HFFc6 (cell line): ENCODE measurements at regions not wholly inside any gene's neighbourhood (a gene's known extent, or its start where the extent isn't known, plus 50 kb on each side); places are given as distances from the start of the nearest gene placed in this dataset.

Source experiments
- DNase-seq: peaks from one replicate; pipeline ENCODE4 v3.0.0-alpha.2; 2018
- H3K27ac Mint-ChIP-seq: 2 replicates; pipeline ENCODE4 v1.8.0; 2020; ENCODE audit warnings: mild to moderate bottlenecking, mixed read lengths
- H3K27me3 Mint-ChIP-seq: 2 replicates; pipeline ENCODE4 v1.8.0; 2021; ENCODE audit warnings: mild to moderate bottlenecking, moderate library complexity, mixed read lengths; ENCODE audit not compliant: insufficient read depth
- H3K36me3 Mint-ChIP-seq: 2 replicates; pipeline ENCODE4 v1.8.0; 2021; ENCODE audit warnings: low read depth, mixed read lengths
- H3K4me1 Mint-ChIP-seq: 2 replicates; pipeline ENCODE4 v1.8.0; 2020; ENCODE audit warnings: low read depth, mixed read lengths
- H3K4me3 Mint-ChIP-seq: 2 replicates; pipeline ENCODE4 v1.8.0; 2020; ENCODE audit warnings: mild to moderate bottlenecking, moderate library complexity, mixed read lengths
- H3K9me3 Mint-ChIP-seq: 2 replicates; pipeline ENCODE4 v1.8.0; 2020; ENCODE audit warnings: mild to moderate bottlenecking, mixed read lengths
- TF ChIP-seq, protein P1 (sequence below): fragments of 200-600 bp; sonication (generic); IDR thresholded peaks from 2 replicates; pipeline ENCODE4 v1.5.0; 2021; ENCODE audit warnings: antibody characterized with exemption, mild to moderate bottlenecking

DNA sequence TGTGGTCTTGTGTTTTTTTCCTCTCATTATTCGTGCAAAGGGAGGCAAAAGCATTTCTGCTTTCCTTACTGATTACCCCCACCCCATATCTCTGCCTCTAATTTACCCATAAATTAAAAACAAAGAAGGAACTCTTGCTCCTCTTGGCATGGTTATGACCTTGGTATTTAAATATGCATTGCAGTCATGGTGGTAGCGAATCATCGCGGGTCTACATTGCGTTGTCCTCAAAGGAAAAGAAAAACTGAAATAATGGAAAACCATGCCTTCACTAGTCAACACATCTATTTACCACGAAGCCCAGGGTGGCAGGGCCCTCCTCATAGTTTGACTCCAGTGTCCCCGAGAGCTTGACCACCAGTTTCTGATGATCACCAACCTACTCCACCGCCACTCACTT, 126.7 kb upstream of the PARP11 start:
- H3K36me3 Mint-ChIP-seq: no peaks in the 10 kb centered on the region
- no peaks in the 10 kb centered on the region for H3K9me3 Mint-ChIP-seq
- H3K4me1 Mint-ChIP-seq: no peaks in the 10 kb centered on the region
- TF ChIP-seq, protein P1, sequence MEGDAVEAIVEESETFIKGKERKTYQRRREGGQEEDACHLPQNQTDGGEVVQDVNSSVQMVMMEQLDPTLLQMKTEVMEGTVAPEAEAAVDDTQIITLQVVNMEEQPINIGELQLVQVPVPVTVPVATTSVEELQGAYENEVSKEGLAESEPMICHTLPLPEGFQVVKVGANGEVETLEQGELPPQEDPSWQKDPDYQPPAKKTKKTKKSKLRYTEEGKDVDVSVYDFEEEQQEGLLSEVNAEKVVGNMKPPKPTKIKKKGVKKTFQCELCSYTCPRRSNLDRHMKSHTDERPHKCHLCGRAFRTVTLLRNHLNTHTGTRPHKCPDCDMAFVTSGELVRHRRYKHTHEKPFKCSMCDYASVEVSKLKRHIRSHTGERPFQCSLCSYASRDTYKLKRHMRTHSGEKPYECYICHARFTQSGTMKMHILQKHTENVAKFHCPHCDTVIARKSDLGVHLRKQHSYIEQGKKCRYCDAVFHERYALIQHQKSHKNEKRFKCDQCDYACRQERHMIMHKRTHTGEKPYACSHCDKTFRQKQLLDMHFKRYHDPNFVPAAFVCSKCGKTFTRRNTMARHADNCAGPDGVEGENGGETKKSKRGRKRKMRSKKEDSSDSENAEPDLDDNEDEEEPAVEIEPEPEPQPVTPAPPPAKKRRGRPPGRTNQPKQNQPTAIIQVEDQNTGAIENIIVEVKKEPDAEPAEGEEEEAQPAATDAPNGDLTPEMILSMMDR: no peak
- H3K27ac Mint-ChIP-seq: no peak overlapping the region
- H3K4me3 Mint-ChIP-seq: no peak overlapping the region
- H3K27me3 Mint-ChIP-seq: peaks cover 2% of the 10 kb centered on the region
- no peak for DNase-seq

DNA sequence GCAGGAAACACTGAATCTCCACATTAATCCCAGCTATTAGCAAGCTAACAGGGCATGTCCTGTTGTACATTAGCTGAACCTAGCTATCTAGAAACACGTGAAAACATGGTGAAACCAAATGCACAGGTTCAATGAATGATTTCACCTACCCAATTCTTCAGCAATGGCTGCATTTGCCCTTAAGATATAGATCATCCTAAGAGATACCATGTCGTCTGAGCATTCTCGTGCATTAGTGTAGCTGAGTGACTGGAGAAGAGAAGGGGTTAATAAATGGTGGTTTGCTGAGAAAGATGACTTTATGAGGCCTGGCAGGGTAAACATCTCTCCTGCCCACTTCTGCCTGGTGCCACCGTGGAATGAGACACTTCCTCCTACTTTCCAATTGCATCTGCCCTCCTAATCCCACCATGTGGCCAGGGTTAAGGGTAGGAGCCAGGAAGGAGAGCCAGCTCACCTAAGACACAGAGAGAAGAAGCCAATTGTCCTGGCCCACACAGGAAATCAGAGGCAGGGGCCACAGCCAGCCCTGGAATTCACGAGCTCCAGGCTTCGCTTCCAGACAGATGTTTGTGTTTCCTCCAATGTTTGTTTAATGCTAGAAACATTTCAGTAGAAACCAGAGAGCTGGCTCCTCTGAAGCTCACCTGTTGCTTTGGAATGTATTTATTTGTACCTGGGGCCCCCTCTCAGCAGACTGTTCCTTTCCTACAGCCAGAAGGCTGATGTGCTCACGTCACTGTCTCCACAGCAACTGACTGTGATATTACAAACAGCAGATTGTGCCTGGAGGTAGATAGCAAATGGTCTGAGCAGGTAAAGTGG, 126.0 kb upstream of the PARP11 start:
- H3K27me3 Mint-ChIP-seq: peaks cover 2% of the 10 kb centered on the region
- no peak overlapping the region for H3K27ac Mint-ChIP-seq
- no peaks in the 10 kb centered on the region for H3K9me3 Mint-ChIP-seq
- no peaks in the 10 kb centered on the region for H3K36me3 Mint-ChIP-seq
- DNase-seq: no peak
- no peaks in the 10 kb centered on the region for H3K4me1 Mint-ChIP-seq
- TF ChIP-seq, protein P1: no peak
- no peak overlapping the region for H3K4me3 Mint-ChIP-seq

DNA sequence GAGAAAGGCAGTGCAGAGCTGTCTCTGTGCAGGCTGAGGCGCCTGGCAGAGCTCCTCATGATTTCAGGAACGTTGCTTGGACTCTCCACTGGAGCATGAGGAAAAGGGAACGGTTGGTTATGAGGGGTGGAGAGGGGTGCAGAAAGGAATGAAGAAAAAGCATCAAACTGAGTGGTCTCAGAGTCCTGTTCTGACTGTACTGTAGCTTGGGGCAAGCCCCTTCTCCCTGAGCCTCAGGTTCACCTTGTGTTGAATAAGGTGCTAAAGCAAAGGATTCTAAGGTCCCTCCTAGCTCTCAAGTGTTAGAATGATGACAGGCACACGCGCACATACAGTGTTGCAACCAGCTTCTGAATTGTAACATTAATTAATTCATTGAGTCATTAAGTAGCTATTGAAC, 125.2 kb upstream of the PARP11 start:
- peaks cover 2% of the 10 kb centered on the region for H3K27me3 Mint-ChIP-seq
- no peak overlapping the region for H3K27ac Mint-ChIP-seq

GRCh38 chr12:3996322-3996721, 123.1 kb upstream of the PARP11 start:
- TF ChIP-seq, protein P1: no peak
- no peaks in the 10 kb centered on the region for H3K9me3 Mint-ChIP-seq
- peaks cover 5% of the 10 kb centered on the region; the same call in 1 of the 2 replicates for H3K4me1 Mint-ChIP-seq
- no peaks in the 10 kb centered on the region for H3K36me3 Mint-ChIP-seq
- no peak overlapping the region for H3K4me3 Mint-ChIP-seq
- no peak for DNase-seq
- H3K27me3 Mint-ChIP-seq: peaks cover 2% of the 10 kb centered on the region
- H3K27ac Mint-ChIP-seq: no peak overlapping the region

More for the DNA sequence above, 125.2 kb upstream of the PARP11 start:
- H3K4me1 Mint-ChIP-seq: no peaks in the 10 kb centered on the region
- no peaks in the 10 kb centered on the region for H3K9me3 Mint-ChIP-seq
- TF ChIP-seq, protein P1: no peak
- H3K36me3 Mint-ChIP-seq: no peaks in the 10 kb centered on the region
- no peak overlapping the region for H3K4me3 Mint-ChIP-seq
- DNase-seq: no peak

- Mint-ChIP-seq H3K4me1 (peaks cover 5% of the 10 kb centered on the region; the same call in 1 of the 2 replicates), H3K27ac (no peak overlapping the region), H3K36me3 (no peaks in the 10 kb centered on the region), H3K4me3 (no peak overlapping the region), H3K9me3 (no peaks in the 10 kb centered on the region), H3K27me3 (peaks cover 2% of the 10 kb centered on the region)
- no peak for DNase-seq
- TF ChIP-seq, protein P1: no peak
Observed at GRCh38 chr12:3995306-3995705, 122.1 kb upstream of the PARP11 start.
